Peyer's patch (tissue), 4 donors: ENCODE measurements at regions not wholly inside any gene's neighbourhood (a gene's known extent, or its start where the extent isn't known, plus 50 kb on each side); places are given as distances from the start of the nearest gene placed in this dataset.

ENCODE experiments used
- DNase-seq, 3 donors: peaks; one replicate each; pipeline ENCODE4 v3.0.0-alpha.2; 2017 to 2019
- H3K27ac ChIP-seq, 4 donors: fragments of 200-600 bp; sonication (generic); one replicate each; pipeline ENCODE4 v1.5.1; 2016 to 2019
- H3K27me3 ChIP-seq, 2 donors: fragments of 200-600 bp; sonication (generic); one replicate each; pipeline ENCODE4 v1.5.1; 2019
- H3K36me3 ChIP-seq, 3 donors: fragments of 200-600 bp; sonication (generic); one replicate each; pipeline ENCODE4 v1.5.1; 2016 to 2019
- H3K4me1 ChIP-seq, 4 donors: fragments of 200-600 bp; sonication (generic); one replicate each; pipeline ENCODE4 v1.5.1; 2016 to 2019
- H3K4me3 ChIP-seq, 4 donors: fragments of 200-600 bp; sonication (generic); 1 replicate in 3 of 4; 2 replicates in 1 of 4; pipeline ENCODE4 v1.5.1; 2016 to 2019; ENCODE audit warnings: mild to moderate bottlenecking in 1 of 4
- H3K9me3 ChIP-seq, 4 donors: fragments of 200-600 bp; sonication (generic); one replicate each; pipeline ENCODE4 v1.5.1; 2016 to 2019; ENCODE audit warnings: mild to moderate bottlenecking in 1 of 4
- POLR2A ChIP-seq, 2 donors: fragments of 450-650 bp; IDR thresholded peaks; one replicate each; pipeline ENCODE4 v1.5.1; 2017; ENCODE audit warnings: antibody characterized with exemption in 2 of 2, mild to moderate bottlenecking in 2 of 2, moderate library complexity in 2 of 2
- TF ChIP-seq, protein P1 (sequence below), 6 experiments: fragments of 450-650 bp in 4 of 6; fragments of 200-600 bp in 2 of 6; sonication (generic) in 1 of 6; IDR thresholded peaks; one replicate each; pipeline ENCODE4 v1.5.1; 2017 to 2019; ENCODE audit warnings: antibody characterized with exemption in 6 of 6, mild to moderate bottlenecking in 3 of 6, moderate library complexity in 1 of 6

GRCh38 chr11:103656382-103656781, 380.1 kb upstream of the DDI1 start:
- H3K4me1 ChIP-seq: no peaks in the 10 kb centered on the region
- H3K9me3 ChIP-seq: no peaks in the 10 kb centered on the region
- H3K27me3 ChIP-seq: no peaks in the 10 kb centered on the region
- no peak for DNase-seq
- H3K36me3 ChIP-seq: no peaks in the 10 kb centered on the region
- no peak overlapping the region for H3K27ac ChIP-seq
- no peak overlapping the region for H3K4me3 ChIP-seq
- TF ChIP-seq, protein P1, sequence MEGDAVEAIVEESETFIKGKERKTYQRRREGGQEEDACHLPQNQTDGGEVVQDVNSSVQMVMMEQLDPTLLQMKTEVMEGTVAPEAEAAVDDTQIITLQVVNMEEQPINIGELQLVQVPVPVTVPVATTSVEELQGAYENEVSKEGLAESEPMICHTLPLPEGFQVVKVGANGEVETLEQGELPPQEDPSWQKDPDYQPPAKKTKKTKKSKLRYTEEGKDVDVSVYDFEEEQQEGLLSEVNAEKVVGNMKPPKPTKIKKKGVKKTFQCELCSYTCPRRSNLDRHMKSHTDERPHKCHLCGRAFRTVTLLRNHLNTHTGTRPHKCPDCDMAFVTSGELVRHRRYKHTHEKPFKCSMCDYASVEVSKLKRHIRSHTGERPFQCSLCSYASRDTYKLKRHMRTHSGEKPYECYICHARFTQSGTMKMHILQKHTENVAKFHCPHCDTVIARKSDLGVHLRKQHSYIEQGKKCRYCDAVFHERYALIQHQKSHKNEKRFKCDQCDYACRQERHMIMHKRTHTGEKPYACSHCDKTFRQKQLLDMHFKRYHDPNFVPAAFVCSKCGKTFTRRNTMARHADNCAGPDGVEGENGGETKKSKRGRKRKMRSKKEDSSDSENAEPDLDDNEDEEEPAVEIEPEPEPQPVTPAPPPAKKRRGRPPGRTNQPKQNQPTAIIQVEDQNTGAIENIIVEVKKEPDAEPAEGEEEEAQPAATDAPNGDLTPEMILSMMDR (IDR thresholded peaks at IDR 0.05): no peak
- TF ChIP-seq POLR2A (IDR thresholded peaks at IDR 0.05): no peak

- DNase-seq: no peak
- TF ChIP-seq, protein P1 (IDR thresholded peaks at IDR 0.05): no peak
- TF ChIP-seq POLR2A (IDR thresholded peaks at IDR 0.05): no peak
Observed at GRCh38 chr11:103659206-103659618, 377.2 kb upstream of the DDI1 start.

DNA sequence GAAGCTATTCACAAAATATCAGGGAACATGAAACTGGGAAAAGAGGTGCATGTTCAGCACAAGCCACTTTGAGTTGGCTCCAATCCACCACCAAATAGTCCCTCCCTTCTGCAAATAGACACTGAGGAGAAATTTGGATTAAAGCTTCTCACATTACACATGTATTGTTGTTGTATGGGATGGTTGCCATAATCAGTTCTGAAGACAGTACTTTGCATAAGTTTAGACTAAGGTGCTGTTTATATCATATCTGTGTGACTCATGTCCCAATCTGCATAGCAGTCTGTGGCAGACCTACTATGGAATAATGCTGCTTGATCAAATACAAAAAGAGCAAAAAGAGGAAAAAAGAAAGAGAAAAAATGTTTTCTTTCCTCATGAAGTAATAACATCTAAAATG, 376.7 kb upstream of the DDI1 start:
- TF ChIP-seq, protein P1 (IDR thresholded peaks at IDR 0.05): no peak
- TF ChIP-seq POLR2A (IDR thresholded peaks at IDR 0.05): no peak
- Histone ChIP-seq H3K9me3 (no peaks in the 10 kb centered on the region), H3K36me3 (no peaks in the 10 kb centered on the region), H3K4me3 (no peak overlapping the region), H3K27ac (no peak overlapping the region), H3K27me3 (no peaks in the 10 kb centered on the region), H3K4me1 (no peaks in the 10 kb centered on the region)
- DNase-seq: no peak

More at GRCh38 chr11:103659206-103659618, 377.2 kb upstream of the DDI1 start:
- no peaks in the 10 kb centered on the region for H3K4me1 ChIP-seq
- H3K9me3 ChIP-seq: no peaks in the 10 kb centered on the region
- no peak overlapping the region for H3K4me3 ChIP-seq
- no peak overlapping the region for H3K27ac ChIP-seq
- H3K27me3 ChIP-seq: no peaks in the 10 kb centered on the region
- no peaks in the 10 kb centered on the region for H3K36me3 ChIP-seq

GRCh38 chr11:103661185-103661584, 375.3 kb upstream of the DDI1 start:
- Histone ChIP-seq H3K9me3 (no peaks in the 10 kb centered on the region), H3K4me1 (no peaks in the 10 kb centered on the region), H3K4me3 (no peak overlapping the region), H3K27ac (no peak overlapping the region), H3K27me3 (no peaks in the 10 kb centered on the region), H3K36me3 (no peaks in the 10 kb centered on the region)
- DNase-seq: peak in 1 of 3 donors; percentile 48
- TF ChIP-seq POLR2A (IDR thresholded peaks at IDR 0.05): no peak
- TF ChIP-seq, protein P1 (IDR thresholded peaks at IDR 0.05): no peak

GRCh38 chr11:103661991-103662390, 374.4 kb upstream of the DDI1 start:
- H3K9me3 ChIP-seq: no peaks in the 10 kb centered on the region
- H3K27me3 ChIP-seq: no peaks in the 10 kb centered on the region
- TF ChIP-seq, protein P1 (IDR thresholded peaks at IDR 0.05): no peak
- no peak for TF ChIP-seq POLR2A (IDR thresholded peaks at IDR 0.05)
- H3K36me3 ChIP-seq: no peaks in the 10 kb centered on the region
- H3K27ac ChIP-seq: no peak overlapping the region
- DNase-seq: no peak
- no peaks in the 10 kb centered on the region for H3K4me1 ChIP-seq
- H3K4me3 ChIP-seq: no peak overlapping the region

DNA sequence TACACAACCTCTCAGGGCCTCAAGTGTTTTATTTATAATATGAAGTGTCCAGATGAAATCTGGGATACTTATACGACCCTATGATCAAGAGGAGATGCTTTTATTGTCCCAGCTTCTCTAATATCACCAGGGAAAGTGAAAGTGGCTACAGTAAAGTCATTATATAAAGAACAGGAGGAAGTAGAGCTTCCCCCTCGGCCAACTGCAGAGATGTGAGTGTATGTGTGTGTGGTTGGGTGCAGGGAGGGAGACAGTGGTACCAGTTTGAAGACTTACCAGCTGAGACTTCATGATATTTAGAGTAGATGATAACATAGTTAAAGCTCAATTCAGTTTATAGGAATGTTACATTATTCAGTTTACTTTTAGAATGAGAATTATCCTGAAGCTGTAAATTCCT, 373.6 kb upstream of the DDI1 start:
- no peaks in the 10 kb centered on the region for H3K4me1 ChIP-seq
- no peak overlapping the region for H3K27ac ChIP-seq
- no peak overlapping the region for H3K4me3 ChIP-seq
- peak in 1 of 3 donors; percentile 21 for DNase-seq
- TF ChIP-seq, protein P1 (IDR thresholded peaks at IDR 0.05): no peak
- H3K27me3 ChIP-seq: no peaks in the 10 kb centered on the region
- no peaks in the 10 kb centered on the region for H3K36me3 ChIP-seq
- no peaks in the 10 kb centered on the region for H3K9me3 ChIP-seq
